ENCODE measurements at regions not wholly inside any gene's neighbourhood (a gene's known extent, or its start where the extent isn't known, plus 50 kb on each side); places are given as distances from the start of the nearest gene placed in this dataset.

DNA sequence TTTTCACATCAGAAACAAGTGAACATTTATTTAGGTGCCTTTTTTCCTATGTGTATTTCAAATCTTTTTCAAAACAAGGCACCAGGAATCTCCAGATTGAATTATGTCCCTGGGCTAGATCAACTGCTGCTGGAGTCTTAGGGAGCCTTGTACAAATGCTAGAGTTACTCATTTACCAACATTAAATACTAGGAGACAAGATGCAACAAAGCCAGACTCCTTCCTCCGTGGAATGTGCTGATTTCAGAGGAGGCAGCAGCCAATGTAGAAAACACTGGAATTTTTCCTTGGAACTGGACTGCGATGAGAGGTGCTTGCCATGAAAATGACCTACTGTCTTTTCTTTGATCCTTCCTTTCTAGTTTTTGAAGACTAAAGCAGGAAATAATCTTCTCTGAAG lies 1514.7 kb upstream of the MIR17HG start:
- H3K36me3 ChIP-seq (ENCODE audit: control insufficient read depth, insufficient read depth, low read length) = no peaks in the 10 kb centered on the region
- H3K4me1 ChIP-seq (ENCODE audit: control insufficient read depth, insufficient read depth, low read length) = no peaks in the 10 kb centered on the region
- no peaks in the 10 kb centered on the region for H3K27me3 ChIP-seq (ENCODE audit: control insufficient read depth, insufficient read depth, low read length)
- no peak overlapping the region for H3K4me3 ChIP-seq (ENCODE audit: low read depth, low read length)
- H3K9ac ChIP-seq (ENCODE audit: low read depth, low read length) = no peak overlapping the region
- no peaks in the 10 kb centered on the region for H3K9me3 ChIP-seq (ENCODE audit: control insufficient read depth, insufficient read depth, low read length)

- no peaks in the 10 kb centered on the region for H3K9me3 ChIP-seq (ENCODE audit: control insufficient read depth, insufficient read depth, low read length)
- no peaks in the 10 kb centered on the region for H3K4me1 ChIP-seq (ENCODE audit: control insufficient read depth, insufficient read depth, low read length)
- H3K9ac ChIP-seq (ENCODE audit: low read depth, low read length) = no peak overlapping the region
- H3K36me3 ChIP-seq (ENCODE audit: control insufficient read depth, insufficient read depth, low read length) = no peaks in the 10 kb centered on the region
- H3K27me3 ChIP-seq (ENCODE audit: control insufficient read depth, insufficient read depth, low read length) = no peaks in the 10 kb centered on the region
- H3K4me3 ChIP-seq (ENCODE audit: low read depth, low read length) = no peak overlapping the region
Observed at GRCh38 chr13:89843621-89844020, 1503.9 kb upstream of the MIR17HG start.

- Histone ChIP-seq H3K27me3 (ENCODE audit: control insufficient read depth, insufficient read depth, low read length) (no peaks in the 10 kb centered on the region), H3K4me1 (ENCODE audit: control insufficient read depth, insufficient read depth, low read length) (no peaks in the 10 kb centered on the region), H3K4me3 (ENCODE audit: low read depth, low read length) (no peak overlapping the region), H3K9me3 (ENCODE audit: control insufficient read depth, insufficient read depth, low read length) (no peaks in the 10 kb centered on the region), H3K9ac (ENCODE audit: low read depth, low read length) (no peak overlapping the region), H3K36me3 (ENCODE audit: control insufficient read depth, insufficient read depth, low read length) (no peaks in the 10 kb centered on the region)
Observed at GRCh38 chr13:89845874-89846273, 1501.6 kb upstream of the MIR17HG start.

- no peaks in the 10 kb centered on the region for H3K27me3 ChIP-seq (ENCODE audit: control insufficient read depth, insufficient read depth, low read length)
- no peaks in the 10 kb centered on the region for H3K36me3 ChIP-seq (ENCODE audit: control insufficient read depth, insufficient read depth, low read length)
- H3K4me3 ChIP-seq (ENCODE audit: low read depth, low read length) = no peak overlapping the region
- no peaks in the 10 kb centered on the region for H3K4me1 ChIP-seq (ENCODE audit: control insufficient read depth, insufficient read depth, low read length)
- no peaks in the 10 kb centered on the region for H3K9me3 ChIP-seq (ENCODE audit: control insufficient read depth, insufficient read depth, low read length)
- no peak overlapping the region for H3K9ac ChIP-seq (ENCODE audit: low read depth, low read length)
Observed at GRCh38 chr13:89846926-89847585, 1500.4 kb upstream of the MIR17HG start.

- Histone ChIP-seq H3K27me3 (ENCODE audit: control insufficient read depth, insufficient read depth, low read length) (no peaks in the 10 kb centered on the region), H3K4me3 (ENCODE audit: low read depth, low read length) (no peak overlapping the region), H3K9me3 (ENCODE audit: control insufficient read depth, insufficient read depth, low read length) (no peaks in the 10 kb centered on the region), H3K9ac (ENCODE audit: low read depth, low read length) (no peak overlapping the region), H3K36me3 (ENCODE audit: control insufficient read depth, insufficient read depth, low read length) (no peaks in the 10 kb centered on the region), H3K4me1 (ENCODE audit: control insufficient read depth, insufficient read depth, low read length) (no peaks in the 10 kb centered on the region)
Observed at GRCh38 chr13:89852570-89852969, 1494.9 kb upstream of the MIR17HG start.

DNA sequence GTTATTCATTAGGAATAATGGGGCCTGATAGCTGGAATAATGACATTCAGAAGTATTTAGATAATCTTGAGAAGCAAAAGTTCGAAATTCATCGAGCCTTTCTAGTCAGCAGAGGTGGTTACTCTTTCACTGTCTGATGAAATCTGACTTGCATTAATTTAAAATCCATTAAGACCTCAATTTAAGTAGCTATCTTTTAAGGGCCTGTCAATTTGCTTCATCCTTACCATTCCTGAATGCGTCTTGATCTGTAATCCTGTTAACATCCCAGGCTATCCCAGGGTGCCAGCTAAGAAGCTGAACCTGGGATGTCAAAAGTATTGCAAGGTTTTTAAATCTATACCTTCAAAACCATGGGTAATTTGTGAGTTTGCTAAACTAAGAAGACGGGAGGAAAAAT lies 1491.0 kb upstream of the MIR17HG start:
- H3K4me1 ChIP-seq (ENCODE audit: control insufficient read depth, insufficient read depth, low read length) = no peaks in the 10 kb centered on the region
- no peaks in the 10 kb centered on the region for H3K27me3 ChIP-seq (ENCODE audit: control insufficient read depth, insufficient read depth, low read length)
- H3K9me3 ChIP-seq (ENCODE audit: control insufficient read depth, insufficient read depth, low read length) = no peaks in the 10 kb centered on the region
- H3K9ac ChIP-seq (ENCODE audit: low read depth, low read length) = no peak overlapping the region
- H3K4me3 ChIP-seq (ENCODE audit: low read depth, low read length) = no peak overlapping the region
- H3K36me3 ChIP-seq (ENCODE audit: control insufficient read depth, insufficient read depth, low read length) = no peaks in the 10 kb centered on the region

DNA sequence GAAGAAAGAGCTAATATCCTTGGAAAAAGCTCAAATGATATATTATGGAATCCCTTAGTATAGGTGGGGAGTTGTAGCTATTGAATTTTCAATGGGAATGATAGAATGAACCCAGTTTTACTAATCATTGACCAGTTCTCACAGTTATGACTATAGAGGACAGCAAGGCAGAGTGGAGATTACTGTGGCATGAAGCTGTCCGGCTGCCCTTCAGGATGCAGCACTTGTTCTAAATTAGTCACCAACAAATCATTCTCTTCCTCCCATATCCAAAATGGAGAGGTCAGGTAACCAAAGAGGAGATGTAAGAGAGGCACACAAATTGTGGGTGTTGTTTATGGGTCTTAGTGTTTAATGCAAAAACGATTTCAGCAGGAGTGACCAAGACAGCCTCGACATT lies 1490.0 kb upstream of the MIR17HG start:
- Histone ChIP-seq H3K9me3 (ENCODE audit: control insufficient read depth, insufficient read depth, low read length) (no peaks in the 10 kb centered on the region), H3K9ac (ENCODE audit: low read depth, low read length) (no peak overlapping the region), H3K4me3 (ENCODE audit: low read depth, low read length) (no peak overlapping the region), H3K27me3 (ENCODE audit: control insufficient read depth, insufficient read depth, low read length) (no peaks in the 10 kb centered on the region), H3K4me1 (ENCODE audit: control insufficient read depth, insufficient read depth, low read length) (no peaks in the 10 kb centered on the region), H3K36me3 (ENCODE audit: control insufficient read depth, insufficient read depth, low read length) (no peaks in the 10 kb centered on the region)

DNA sequence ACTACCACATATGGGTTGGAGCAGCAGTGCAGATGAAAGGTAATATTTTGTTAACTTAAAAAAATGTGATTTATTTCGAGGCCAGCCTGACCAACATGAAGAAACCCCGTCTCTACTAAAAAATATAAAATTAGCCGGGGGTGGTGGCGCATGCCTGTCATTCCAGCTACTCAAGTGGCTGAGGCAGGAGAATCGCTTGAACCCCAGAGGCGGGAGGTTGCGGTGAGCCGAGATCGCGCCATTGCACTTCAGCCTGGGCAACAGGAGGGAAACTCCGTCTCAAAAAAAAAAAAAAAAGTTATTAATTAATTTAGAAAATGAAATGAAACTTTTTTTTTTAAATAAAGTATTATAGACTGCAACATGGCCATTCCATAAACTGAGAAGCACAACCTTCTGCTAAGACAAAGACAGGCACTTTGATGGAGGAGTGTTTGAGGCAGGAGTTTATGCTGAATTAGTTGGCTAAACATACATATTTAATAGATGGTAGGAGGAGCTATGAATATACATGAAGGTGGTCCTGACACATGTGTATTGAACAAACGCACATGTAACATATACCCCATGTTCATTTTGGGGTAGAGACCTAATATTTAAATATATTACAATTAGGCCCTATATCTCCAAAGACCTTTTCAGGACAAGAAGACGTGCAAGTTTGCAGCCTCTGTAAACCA lies 1485.3 kb upstream of the MIR17HG start:
- Histone ChIP-seq H3K4me3 (ENCODE audit: low read depth, low read length) (no peak overlapping the region), H3K4me1 (ENCODE audit: control insufficient read depth, insufficient read depth, low read length) (no peaks in the 10 kb centered on the region), H3K9ac (ENCODE audit: low read depth, low read length) (no peak overlapping the region), H3K36me3 (ENCODE audit: control insufficient read depth, insufficient read depth, low read length) (no peaks in the 10 kb centered on the region), H3K27me3 (ENCODE audit: control insufficient read depth, insufficient read depth, low read length) (no peaks in the 10 kb centered on the region), H3K9me3 (ENCODE audit: control insufficient read depth, insufficient read depth, low read length) (no peaks in the 10 kb centered on the region)

DNA sequence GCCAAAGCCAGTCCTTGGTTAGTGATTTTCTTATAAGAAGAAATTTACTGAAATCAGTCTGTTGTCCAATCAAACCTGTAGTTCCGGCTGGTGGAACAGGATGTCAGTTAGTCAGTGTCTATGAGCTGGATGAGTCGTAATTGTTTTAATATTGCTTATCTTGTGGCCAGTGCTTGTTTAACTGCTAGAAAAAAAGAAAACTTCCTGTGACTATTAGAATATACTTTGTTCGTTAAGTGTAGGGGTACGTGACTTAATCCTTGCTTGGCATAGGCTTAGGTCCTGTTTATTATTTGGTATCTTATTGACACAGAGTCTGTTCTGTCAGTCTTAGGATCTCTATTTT lies 1484.8 kb upstream of the MIR17HG start:
- no peaks in the 10 kb centered on the region for H3K27me3 ChIP-seq (ENCODE audit: control insufficient read depth, insufficient read depth, low read length)
- H3K9me3 ChIP-seq (ENCODE audit: control insufficient read depth, insufficient read depth, low read length) = no peaks in the 10 kb centered on the region
- no peaks in the 10 kb centered on the region for H3K36me3 ChIP-seq (ENCODE audit: control insufficient read depth, insufficient read depth, low read length)
- no peak overlapping the region for H3K9ac ChIP-seq (ENCODE audit: low read depth, low read length)
- H3K4me1 ChIP-seq (ENCODE audit: control insufficient read depth, insufficient read depth, low read length) = no peaks in the 10 kb centered on the region
- H3K4me3 ChIP-seq (ENCODE audit: low read depth, low read length) = no peak overlapping the region

DNA sequence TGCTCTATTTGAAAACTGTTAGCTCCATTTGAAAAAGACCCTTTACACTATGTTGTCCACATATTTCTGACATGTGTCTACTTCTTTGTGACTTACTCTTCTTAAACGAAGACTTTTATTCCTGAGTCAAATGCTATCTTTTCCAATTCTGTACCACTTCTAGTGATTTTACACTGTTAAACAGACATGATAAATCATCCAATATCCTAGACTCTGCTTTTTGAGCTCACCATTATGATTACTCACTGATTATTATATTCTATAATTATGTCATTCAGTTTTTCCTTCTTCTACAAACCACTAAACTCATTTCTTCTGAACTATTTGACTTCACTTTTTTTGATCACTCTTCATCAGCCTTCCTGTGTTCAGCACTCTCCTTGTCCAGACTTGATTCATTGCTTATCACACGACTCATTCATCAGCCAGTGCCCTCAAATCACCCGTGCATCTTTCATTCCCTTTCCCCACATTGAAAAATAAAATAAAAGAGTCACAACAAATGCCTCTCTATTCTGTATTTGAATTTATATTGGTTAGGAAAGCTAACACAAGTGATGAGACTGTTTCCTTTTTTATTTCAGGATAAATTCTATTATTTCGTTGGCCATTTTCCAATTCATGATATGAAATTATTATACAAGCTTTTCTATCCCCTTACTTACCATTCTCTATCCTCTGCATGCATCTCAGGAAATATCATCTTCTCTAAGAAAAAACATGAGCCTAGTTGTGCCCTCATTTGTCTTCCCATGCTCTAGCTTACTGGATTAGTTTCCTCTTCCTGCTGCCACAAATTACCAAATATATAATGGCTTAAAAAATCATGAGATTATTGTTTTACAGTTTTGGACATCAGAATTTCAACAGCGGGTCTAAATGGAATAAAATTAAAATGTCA lies 1482.1 kb upstream of the MIR17HG start:
- Histone ChIP-seq H3K36me3 (ENCODE audit: control insufficient read depth, insufficient read depth, low read length) (no peaks in the 10 kb centered on the region), H3K27me3 (ENCODE audit: control insufficient read depth, insufficient read depth, low read length) (no peaks in the 10 kb centered on the region), H3K4me3 (ENCODE audit: low read depth, low read length) (no peak overlapping the region)

DNA sequence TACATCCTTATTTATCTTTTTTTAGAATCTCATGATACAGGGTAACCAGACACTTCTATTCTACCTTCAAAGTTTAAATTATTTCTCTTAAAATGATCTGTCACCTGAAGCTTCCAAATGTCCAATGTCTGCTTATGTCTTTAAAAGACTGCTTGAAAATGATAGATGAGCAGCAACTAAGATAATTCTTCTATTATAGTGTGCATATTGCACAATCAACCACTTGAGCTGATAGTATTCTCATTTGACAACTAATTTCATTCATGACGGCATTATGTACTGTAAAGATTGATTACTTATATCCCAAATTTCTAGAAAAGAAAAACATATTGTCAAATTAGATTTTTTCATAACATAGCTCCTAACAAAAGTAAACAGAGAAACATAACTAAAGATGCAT lies 1478.2 kb upstream of the MIR17HG start:
- Histone ChIP-seq H3K9ac (ENCODE audit: low read depth, low read length) (no peak overlapping the region), H3K9me3 (ENCODE audit: control insufficient read depth, insufficient read depth, low read length) (no peaks in the 10 kb centered on the region), H3K36me3 (ENCODE audit: control insufficient read depth, insufficient read depth, low read length) (no peaks in the 10 kb centered on the region), H3K4me3 (ENCODE audit: low read depth, low read length) (no peak overlapping the region), H3K27me3 (ENCODE audit: control insufficient read depth, insufficient read depth, low read length) (no peaks in the 10 kb centered on the region), H3K4me1 (ENCODE audit: control insufficient read depth, insufficient read depth, low read length) (no peaks in the 10 kb centered on the region)

More for the DNA sequence above, 1482.1 kb upstream of the MIR17HG start:
- no peak overlapping the region for H3K9ac ChIP-seq (ENCODE audit: low read depth, low read length)
- H3K9me3 ChIP-seq (ENCODE audit: control insufficient read depth, insufficient read depth, low read length) = no peaks in the 10 kb centered on the region
- H3K4me1 ChIP-seq (ENCODE audit: control insufficient read depth, insufficient read depth, low read length) = no peaks in the 10 kb centered on the region

GRCh38 chr13:89878904-89879303 lies 1468.6 kb upstream of the MIR17HG start:
- Histone ChIP-seq H3K9me3 (ENCODE audit: control insufficient read depth, insufficient read depth, low read length) (no peaks in the 10 kb centered on the region), H3K4me1 (ENCODE audit: control insufficient read depth, insufficient read depth, low read length) (no peaks in the 10 kb centered on the region), H3K9ac (ENCODE audit: low read depth, low read length) (no peak overlapping the region), H3K36me3 (ENCODE audit: control insufficient read depth, insufficient read depth, low read length) (no peaks in the 10 kb centered on the region), H3K27me3 (ENCODE audit: control insufficient read depth, insufficient read depth, low read length) (no peaks in the 10 kb centered on the region), H3K4me3 (ENCODE audit: low read depth, low read length) (no peak overlapping the region)
